ENCODE measurements at regions not wholly inside any gene's neighbourhood (a gene's known extent, or its start where the extent isn't known, plus 50 kb on each side); places are given as distances from the start of the nearest gene placed in this dataset.
"Not testable (repeated sequence)": the region's sequence is repeated elsewhere in the genome, so short reads cannot be mapped to it uniquely, and the experiment has no call there.

DNA sequence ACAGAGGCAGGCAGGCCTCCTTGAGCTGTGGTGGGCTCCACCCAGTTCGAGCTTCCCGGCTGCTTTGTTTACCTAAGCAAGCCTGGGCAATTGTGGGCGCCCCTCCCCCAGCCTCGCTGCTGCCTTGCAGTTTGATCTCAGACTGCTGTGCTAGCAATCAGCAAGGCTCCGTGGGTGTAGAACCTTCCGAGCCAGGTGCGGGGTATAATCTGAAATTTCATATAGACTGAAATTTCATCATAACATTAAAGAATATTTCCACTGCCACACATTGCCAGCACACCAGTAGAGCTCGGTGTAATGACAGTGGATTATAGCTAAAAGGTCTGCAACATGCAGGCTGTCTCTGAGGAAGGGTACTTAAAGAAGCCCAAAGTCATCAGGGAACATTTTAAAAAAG is 344.3 kb upstream of the COL8A1 start:
- DNase-seq, result not testable (repeated sequence)

DNA sequence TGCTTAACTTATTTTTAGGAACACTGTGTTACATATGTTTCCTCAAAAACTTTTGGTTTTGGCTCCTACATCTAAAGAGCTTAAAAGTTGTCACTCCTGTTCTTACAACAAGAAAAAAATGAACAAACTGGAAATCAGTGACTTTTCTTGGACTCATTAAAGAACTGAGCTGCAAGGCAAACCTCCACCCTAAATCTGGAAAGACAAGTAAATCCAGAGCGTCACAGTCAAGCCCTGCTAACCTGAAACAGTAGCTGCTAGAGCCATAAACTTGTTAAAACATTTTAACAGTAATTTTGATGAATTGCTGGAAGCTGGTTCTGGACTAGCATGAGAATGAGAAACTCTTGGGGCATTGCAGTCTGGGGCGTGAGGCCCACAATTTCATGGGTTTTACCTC is 350.5 kb upstream of the COL8A1 start:
- no peak for DNase-seq

DNA sequence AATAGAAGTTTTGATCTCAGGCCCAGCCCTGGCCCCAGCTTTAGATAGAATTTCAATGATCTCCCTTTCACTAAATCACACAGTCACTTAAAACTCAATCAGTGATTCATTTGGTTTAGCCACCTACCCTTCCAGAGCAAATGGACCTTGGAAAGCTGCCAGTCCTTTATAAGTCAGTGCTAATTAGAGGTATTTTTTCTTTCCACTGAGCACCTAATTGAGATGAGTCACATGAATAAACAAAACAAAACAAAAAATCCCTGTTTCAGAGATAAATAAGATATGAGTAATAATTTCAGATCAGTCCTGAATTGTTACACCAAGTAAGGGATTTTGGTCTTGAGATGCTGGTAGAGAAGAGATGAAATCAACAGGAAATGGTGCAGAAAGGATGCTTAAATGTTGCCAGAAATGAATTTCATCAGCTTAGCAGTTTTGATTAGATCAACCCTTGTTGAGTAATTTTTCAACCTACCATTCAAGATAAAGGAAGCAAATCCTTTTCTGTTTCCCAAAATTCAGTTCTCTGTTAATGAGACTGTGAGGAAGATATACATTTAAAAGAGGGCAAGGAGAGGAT is 352.0 kb upstream of the COL8A1 start:
- DNase-seq, result no peak

DNA sequence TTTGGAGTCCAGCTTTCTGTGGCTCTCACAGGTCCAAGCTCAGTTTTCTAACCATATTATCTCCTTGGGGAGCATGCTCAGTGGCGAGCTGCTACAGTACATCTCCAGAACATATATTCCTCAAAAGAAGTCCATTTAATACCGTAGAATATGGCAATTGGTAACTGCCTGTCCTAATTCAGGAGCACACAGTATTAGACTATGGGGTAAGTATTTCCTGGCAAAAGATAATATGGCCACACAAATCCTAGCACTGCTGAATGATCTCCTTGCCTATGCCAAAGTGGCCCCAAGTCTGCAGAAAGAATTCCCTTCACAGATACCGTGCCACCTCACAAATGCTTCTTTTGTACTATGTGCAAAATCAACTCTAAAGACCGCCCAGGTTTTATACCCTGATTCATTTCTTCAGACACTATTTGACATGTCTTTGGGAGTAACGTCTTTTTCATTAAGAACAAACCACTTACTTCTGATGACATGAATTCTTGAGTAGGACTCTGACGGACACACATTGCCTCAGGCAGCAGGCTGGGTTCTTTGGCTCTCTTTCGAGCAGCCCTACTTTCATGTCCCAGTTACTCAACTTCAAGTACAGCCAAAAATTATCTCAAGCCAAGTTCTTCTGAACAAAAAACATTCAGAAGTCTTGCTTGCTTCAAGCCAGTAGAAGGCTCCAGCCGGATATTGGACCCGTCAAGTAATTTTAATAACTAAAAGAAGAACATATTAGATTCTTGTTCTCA is 368.3 kb upstream of the DCBLD2 start:
- no peak for DNase-seq

DNA sequence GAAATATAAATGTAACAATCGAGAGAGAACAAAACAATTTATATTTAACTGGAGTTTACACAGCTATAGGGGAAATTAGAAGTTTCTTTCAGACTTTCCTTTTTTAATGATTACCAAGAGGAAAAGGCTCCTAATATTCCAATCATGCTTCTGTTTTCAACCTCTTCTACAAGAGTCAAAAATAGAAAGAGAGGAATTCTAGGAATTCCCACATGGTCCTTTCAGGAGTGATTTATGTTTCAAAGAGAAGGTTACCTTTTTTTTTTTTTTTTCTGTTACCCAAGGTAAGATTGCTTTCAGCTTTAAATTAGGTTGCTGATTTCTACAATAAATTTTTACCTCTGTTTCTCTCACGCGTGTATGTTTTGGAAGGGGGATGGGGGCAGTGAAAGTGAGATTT is 355.3 kb upstream of the DCBLD2 start:
- no peak for DNase-seq

DNA sequence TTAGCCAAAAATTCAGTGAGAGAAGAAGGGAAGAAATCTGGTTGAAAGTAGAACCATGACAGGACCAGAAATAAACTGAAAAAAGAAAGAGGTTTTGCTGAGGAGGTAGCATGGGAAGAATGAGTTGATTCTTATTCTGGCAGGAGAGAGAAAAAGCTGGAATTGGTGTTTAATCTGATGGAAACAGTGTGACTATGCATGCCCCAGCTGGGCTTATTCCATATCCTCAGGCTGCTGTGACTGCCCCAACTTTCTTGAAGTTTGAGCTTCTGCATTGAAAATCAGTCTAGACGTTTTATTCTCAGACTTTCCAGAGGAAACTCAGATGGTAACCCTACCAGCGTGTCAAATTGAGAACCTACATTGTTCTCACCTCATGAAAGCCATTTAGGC is 352.5 kb upstream of the DCBLD2 start:
- DNase-seq, result no peak

DNA sequence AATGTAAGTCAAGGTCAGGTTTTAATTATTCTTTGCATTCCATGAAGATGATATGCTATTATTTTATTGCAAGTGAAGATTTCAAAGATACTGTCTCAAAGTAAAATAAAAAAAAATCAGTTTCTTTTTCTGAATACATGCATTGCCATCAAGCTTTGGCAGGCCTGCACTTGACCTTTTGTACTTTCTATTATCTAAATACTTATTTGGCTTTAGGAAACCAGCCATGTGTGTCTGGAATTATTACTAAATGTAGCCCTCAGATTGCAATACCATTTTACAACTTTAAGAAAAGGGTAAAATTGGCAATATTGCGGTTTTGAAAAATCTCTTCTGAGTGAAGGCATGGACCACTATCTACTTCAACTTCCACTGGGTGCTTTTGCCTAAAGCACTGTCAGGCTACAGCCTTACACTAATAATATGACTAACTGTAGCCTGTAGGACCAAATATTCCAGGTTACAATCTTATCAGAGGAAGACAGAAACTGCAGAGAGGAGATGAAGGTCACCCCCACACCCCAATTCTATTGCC is 349.4 kb upstream of the DCBLD2 start:
- no peak for DNase-seq

DNA sequence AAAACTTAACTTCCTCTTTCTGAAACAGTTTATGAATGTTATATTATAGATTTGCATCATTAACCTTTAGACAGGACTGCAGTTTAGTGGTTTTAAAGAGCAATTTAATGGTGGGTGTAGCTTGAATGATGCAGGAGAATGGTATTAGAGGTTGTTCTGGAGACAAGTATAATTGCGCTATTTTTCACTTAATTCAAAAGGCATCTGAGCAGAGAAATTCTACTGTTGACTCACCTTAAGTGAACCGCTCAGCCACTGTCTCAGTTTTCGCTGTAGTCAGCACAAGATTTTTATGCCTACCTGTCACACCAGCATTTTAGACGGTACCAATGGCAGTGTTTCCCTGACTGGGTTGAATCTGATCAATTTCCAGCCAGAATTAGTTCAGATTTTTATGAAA is 348.8 kb upstream of the DCBLD2 start:
- no peak for DNase-seq

DNA sequence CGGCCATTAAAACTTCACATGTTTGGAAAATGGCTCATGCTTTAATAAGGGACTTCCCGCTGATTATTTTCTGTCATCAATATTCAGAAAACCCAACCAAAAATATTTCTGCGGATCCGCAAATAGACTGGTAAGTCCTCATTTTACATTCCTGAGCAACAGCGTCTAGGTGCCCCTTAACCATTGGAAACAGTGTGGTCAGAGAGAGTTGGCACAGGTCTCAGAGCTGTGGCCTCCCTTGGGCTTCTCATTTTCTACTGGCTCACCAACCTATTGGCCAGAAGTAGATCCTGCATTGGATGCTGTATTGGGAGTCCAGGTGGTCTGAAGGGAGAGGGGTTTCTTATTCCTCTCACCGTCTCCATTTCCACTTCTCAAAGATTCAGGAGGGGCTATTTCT is 348.1 kb upstream of the DCBLD2 start:
- no peak for DNase-seq

DNA sequence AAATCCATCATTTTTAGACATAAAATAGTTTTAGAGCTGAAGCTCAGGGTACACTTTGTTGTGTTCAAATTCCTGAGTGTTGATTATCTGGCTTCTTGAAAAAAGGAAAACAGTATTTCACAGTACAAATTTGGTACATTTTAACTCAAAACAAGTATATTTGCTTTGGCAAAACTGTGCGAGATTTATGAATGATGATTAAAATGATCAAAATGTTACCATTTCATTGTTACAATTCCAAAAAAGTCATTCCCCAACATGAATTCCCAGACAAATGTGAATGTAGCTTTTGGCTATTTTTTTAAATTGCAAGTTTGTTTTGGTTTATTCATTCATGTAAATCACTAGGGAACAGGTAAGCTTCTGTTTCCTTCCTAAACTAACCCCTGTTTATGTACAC is 347.4 kb upstream of the DCBLD2 start:
- DNase-seq, result no peak

DNA sequence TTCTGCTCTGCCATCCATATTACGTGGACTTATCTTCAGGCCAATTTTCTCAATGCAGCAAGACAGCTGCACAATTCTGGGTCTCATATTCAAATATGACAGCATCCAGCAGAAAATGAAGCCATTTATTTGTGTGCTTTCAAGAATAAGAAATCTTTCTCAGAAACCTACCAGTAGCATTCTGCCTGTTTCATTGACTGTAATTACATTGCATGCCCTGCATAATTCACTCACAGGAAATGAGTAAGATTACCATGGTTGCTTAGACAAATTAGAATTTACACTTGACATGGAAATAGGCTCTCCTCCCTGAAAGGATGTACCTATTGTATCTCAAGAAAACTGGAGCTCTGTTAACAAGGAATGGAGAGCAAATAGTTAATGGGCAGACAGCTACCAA is 346.6 kb upstream of the DCBLD2 start:
- DNase-seq, result no peak

DNA sequence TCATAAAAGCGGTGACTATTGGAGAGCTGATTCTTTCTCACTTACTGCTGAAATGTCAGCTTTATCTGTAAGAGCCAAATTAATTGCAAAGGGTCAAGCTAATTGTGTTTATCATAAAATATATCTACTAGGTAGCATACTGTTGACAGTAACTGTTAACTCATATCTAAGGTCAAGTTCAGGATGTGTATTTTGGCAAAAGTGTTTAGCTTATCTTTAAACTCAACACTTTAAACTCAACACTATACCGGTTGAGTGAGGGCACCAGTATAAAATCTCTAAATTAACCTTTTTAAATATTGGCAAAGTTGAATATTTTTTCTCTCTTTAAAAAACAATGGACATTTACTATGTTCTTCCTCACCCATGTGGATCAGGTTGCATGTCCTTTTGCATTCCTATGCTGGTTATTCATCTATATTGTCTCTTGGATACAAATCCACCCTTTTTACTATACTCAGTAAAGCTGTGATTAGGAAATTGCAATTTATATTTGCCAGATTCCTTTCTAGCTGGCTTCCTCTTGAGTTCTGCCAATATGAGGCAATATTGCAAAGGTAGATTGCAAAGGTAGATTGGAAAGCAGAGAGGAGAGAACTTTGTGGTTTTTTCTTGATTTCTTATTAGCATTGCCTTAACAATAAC is 344.6 kb upstream of the DCBLD2 start:
- no peak for DNase-seq

DNA sequence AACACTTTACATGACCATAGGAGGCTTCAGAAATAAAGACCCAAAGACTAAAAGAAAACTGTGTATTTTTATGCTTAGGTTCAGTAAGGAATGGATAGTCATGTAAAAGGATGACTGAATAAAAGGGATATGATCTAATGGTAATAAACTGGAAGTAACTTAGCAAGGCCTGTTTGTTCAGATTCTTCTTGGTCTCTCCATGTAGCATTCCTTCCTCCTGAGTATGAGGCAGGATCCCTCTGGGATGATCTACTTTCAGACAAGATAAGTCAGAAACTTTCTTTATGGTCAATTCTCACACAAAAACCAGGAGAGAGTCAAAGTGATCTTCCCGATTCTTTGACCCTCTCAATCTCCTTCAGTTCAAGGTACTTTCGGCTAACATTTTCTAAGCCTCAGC is 340.8 kb upstream of the DCBLD2 start:
- no peak for DNase-seq

DNA sequence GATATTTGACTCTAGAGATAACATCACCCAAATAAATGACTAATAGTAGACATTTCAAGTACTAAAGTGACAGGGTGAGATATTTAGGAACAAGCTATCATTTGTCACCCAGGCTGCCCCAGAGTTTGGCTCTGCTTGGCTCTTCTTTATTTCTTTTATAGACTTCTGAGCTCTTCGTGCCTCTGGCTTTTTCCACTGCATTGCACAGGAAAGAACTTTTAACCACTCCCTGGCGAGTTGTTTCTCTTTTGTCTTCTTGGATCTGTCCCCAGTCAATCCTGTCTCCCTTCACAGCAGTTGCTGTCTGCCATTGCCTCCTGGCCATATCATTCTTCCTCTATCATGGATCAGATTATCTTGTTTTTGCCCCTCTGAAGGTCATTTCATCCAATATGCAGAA is 339.2 kb upstream of the DCBLD2 start:
- no peak for DNase-seq

DNA sequence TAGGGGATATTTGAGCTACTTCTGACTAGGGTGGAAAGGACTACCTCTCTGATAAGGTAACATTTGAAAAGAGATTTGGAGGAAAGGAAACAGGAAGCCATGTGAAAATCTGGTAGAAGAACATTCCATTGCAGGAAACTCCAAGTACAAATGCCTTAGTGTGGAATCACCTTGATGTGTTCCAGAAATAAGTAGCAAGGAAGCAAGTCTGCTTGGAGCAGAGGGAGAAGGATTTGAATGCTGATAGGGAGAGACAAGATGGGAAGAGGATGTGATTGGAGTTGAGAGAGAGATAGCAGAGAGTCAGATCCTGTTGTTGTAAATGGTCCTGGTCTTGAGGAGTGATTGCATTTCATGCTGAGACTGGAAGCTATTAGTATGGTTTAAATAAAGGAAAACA is 335.1 kb upstream of the DCBLD2 start:
- DNase-seq, result no peak

DNA sequence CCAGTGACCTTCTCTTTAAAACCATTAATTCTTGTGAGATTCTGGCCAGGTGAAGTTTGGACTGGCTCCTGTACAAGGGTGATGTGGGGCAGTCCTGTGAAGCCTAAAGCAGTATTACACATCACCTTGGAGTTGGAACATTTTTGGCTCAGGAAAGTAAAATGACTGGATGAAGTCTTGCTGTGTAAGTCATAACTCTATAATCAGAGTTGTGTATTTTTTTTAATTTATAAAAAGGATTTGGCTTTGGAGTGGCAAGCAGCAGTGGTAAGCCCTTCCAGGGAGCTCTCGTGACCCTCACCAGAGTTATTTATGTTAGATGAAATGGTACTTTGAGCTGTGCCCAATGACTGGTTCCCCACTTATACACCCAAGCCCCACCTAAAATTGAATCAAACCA is 331.2 kb upstream of the DCBLD2 start:
- no peak for DNase-seq

DNA sequence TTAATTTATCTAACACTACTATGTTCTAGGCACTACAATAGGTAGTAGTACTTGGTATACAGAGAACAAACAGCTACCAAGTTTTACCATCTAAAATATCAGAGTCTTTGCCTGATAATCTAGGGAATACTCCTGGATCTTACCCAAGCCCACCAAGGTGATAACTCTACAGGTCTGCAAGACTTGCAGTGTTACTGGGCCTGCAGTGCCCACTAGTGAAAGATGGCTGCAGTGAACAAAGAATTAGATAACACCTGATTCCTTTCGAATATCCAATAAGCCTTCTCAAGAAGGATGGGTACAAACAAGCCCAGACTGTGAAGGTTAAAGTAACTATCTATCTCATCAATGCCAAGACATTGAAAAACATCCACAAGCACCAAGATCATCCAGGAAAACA is 317.0 kb upstream of the DCBLD2 start:
- DNase-seq, result no peak

DNA sequence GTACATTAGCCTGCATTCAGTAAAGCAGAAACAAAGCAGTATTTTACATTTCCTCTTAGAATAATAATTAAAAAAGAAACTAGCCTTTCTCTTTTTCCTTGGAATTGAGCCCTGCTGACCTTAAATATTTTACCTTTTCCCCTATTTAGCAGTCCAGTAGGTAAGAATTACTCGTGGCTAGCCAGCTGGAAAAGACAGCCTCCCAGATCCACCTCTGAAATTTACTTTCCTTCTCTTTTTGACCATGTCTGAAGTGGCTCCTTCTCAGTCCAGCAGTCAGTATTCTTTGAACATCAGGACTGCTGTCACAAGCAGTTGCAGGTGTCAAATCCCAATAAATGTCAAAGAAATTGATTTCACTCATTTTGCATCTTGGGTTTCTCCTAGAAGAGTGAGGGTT is 311.5 kb upstream of the DCBLD2 start:
- DNase-seq, result no peak

DNA sequence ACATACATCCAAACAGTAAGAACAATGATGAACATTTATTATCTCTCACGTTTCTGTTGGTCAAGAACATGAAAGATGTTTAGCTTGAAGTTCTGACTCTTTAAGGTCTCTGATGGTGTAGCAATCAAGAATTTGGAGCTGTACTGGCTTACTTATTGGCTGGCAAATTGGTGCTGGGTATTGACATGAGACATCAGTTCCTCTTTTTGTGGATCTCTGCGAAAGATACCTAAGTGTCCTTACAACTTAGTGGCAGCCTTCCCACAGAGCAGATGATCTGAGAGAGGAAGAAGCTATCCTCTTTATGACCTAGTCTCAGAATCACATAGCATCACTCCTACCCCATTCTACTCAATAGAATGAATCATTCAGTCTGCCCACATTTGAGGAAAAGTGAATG is 309.8 kb upstream of the DCBLD2 start:
- no peak for DNase-seq

DNA sequence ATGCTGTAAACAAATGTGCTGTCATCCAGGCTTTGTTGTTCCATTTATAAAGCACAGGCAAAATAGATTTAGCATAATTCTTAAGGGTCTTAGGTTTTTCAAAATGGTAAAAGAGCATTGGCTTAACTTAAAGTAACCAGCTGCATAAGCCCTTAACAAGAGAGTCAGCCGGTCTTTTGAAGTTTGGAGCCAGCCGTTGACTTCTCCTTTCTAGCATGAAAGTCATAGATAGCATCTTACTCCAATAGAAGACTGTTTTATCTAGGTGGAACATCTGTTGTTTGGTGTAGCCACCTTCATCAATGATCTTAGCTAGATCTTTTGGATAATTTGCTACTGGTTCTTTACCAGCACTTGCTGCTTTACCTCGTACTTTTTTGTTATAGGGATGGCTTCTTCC is 297.5 kb upstream of the DCBLD2 start:
- DNase-seq, result no peak

DNA sequence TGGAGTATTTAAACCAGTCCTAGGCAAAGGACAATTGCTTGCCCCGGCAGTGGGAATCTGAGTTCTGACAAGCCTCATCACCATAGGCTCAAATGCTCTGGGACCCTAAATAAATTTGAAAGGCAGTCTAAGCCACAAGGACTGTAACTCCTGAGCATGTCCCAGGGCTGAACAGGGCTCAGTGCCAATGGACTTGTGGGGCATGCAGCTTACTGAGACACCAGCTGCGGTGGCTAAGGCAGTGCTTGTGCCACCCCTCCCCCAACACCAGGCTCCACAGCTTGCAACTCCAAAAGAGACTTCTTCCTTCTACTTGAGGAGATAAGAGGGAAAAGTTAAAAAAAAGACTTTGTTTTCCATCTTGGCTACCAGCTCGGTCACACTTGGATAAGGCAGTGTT is 289.7 kb upstream of the DCBLD2 start:
- DNase-seq, result no peak

DNA sequence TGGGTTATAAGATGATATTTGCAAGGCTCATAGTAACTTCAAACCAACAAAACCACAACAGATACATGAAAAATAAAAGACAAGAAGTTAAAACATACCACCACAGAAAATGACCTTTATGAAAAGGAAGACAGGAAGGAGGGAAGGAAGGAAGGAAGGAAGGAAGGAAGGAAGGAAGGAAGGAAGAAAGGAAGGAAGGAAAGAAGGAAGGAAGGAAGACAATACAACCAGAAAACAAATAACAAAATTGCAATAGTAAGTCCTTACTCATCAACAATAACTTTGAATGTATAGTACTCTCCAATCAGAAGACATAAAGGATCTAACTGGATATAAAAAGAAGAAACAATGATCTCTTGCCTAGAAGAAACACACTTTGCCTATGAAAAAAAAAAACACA is 287.4 kb upstream of the DCBLD2 start:
- no peak for DNase-seq

DNA sequence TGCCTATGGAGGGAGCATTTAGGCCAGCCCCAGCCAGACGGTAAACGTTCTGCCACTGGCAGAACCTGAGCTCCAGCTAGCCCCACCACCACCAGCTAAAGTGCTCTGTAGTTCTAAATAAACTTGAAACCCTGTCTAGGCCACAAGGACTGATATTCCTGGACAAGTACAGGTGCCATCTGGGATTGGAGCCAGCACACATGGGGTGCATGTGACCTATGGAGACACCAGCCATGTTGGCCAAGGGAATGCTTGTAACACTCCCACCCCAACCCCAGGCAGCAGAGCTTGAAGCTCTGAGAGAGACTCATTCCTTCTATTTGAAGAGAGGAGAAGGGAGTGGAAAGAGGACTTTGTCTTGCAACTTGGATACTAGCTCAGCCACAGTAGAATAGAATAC is 284.5 kb upstream of the DCBLD2 start:
- DNase-seq, result no peak

DNA sequence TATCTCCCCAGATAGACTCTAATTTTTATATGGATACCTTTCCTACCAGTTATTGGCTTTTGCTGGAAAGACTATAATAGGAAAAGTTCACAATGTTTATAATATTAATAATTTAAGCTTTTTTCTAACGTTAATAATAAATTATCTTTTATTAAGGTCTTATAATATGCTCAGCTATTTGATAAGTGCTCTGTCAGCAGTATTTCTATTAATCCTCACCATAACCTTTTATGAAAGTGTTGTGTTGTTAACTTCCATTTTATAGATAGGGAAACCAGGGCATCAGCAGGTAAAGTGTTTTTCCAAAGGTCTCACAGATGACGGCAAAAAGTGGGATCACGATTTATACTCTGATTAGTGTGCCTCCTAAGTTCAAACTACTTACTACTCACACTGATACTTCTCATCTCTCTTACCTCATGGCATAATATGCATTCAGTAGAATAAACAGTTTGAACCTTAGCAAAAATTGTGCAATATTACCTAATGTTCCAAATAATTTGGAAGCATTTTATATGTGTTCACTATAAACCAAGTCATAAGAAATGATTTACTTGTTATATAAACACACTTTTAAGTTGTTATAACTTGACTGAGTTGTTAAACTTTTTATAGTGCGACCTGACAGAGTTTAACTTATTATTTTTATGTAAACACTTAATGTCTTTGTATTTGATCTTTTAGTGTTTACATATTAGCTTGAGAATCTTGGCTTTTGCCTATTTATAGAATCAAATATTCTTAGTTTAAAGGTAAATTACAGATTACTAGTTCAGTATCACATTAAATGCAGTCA is 274.9 kb upstream of the DCBLD2 start:
- DNase-seq, result no peak
